GM15510 (cell line): ENCODE measurements at regions not wholly inside any gene's neighbourhood (a gene's known extent, or its start where the extent isn't known, plus 50 kb on each side); places are given as distances from the start of the nearest gene placed in this dataset.

Experiments used
- POLR2A ChIP-seq: IDR thresholded peaks from 3 replicates; pipeline ENCODE4 v1.6.1; 2011; ENCODE audit warnings: borderline replicate concordance; ENCODE audit not compliant: insufficient read length; ENCODE audit errors: extremely low read depth

GRCh38 chr22:25364736-25365241 lies 145.3 kb downstream of the CRYBB2 start:
- TF ChIP-seq POLR2A: no peak

- TF ChIP-seq POLR2A: no peak
These were observed 146.2 kb downstream of the CRYBB2 start for GRCh38 chr22:25365491-25366261.

DNA sequence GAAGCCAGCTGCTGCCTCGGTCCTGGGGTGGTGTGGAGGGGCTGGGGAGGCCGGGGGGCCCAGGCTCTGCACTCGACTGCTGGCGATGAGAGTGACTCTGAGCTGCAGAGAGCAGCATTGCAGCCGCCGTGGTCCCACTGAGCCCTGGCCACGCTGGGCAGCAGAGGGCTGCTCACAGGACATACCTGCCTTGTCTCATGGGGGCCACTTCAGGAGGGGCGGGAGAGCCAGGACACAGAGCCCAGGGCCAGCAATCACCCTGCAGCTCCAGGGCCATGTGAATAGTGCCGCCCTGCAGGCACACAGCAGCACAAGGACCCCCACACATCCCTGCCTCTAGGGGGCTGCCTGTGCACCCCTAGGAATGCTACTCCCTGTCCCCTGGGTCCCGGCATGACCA lies 147.0 kb downstream of the CRYBB2 start:
- no peak for TF ChIP-seq POLR2A

DNA sequence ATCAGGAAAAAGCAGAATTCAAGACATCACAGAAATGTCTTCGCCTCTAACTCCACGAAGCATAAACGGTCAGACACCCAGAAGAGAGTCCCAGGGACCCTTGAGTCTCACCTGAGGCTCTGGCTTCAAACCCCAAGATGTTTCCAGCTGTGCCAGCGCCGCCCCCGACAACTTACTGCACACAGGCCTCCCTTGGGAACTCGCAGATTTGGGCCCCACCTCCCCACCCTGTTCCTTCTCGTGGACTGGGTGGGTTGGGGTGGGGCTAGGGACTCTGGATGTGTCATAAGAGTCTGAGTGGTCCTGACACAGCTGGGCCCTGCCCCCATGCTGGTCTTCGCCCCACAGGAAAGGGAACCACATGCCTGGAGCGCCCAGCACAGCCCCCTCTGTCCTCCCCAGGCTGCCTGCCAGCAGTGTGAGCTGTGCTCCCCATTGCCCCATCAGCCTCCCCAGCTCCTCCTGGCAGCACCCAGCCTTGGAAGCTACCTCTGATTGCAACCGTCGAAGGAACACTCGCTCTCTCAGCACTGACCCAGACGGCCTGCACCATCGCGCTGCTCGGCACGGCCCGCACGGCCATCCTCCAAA lies 147.5 kb downstream of the CRYBB2 start:
- no peak for TF ChIP-seq POLR2A

GRCh38 chr22:25367756-25368155 lies 148.3 kb downstream of the CRYBB2 start:
- TF ChIP-seq POLR2A: no peak

GRCh38 chr22:25368271-25368670 lies 148.8 kb downstream of the CRYBB2 start:
- TF ChIP-seq POLR2A: no peak

DNA sequence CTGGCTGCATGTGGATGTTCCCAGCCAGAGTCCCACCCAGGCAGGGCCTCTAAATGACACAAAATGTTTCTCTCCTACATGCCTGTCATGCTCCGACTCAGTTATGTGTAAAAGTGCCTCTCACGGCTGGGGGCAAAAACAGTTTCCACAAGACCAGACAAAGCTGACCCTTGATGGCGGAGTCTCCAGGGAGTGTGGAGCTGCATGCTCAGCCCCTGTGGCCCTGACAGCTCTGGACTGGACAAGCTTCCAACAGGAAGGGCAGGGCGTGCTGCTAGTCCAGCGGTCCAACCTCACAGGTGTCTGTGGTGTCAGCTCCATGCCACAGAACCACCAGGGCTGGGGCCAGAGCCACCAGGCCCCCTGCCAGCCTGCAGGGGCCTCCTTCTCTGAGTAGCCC lies 149.6 kb downstream of the CRYBB2 start:
- TF ChIP-seq POLR2A: no peak

- TF ChIP-seq POLR2A: no peak
These were observed 150.9 kb downstream of the CRYBB2 start for GRCh38 chr22:25370322-25370721.

DNA sequence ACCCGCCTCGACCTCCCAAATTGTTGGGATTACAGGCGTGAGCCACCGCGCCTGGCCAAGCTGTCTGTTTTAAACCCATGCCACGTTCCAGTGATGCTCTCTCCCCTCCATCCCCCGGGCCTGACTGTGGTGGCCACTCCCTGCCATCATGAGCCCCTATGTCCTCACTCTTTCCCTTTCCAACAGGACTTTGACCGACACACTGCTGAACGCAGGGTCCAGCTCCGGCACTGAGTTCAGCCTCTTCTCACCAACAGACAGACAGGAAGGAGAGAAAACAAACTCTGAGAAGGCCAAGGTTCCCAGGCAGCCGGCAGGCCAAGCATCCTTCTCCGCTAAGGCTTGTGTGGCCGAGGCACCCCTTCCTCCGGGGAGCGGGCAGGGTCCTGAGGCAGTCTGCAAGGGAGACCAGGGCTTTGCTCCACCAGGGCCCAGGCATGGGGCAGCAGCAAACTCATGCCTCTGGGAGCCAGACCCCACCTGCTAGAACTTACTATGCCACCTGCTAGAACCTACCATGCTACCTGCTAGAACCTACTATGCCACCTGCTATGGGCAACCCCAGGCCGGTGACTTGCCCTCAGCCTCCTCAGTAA lies 152.7 kb downstream of the CRYBB2 start:
- no peak for TF ChIP-seq POLR2A

DNA sequence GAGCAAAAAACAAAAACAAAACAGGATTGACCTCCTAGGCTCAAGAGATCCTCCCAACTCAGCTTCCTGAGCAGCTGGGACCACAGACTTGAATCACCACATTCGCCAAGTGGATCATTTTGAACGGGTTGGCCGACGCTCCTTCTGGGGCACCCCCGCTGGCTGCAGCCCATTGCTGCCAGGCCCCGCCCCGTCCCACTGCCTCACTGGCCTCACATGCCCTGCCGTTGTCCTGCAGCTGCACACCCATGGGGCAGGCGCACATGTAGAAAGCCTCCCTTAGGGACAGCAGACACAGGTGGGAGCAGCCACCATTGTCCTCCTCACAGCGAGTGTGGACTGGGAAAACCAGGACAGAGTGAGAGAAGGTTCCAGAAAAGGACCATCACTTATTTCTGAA lies 154.5 kb downstream of the CRYBB2 start:
- no peak for TF ChIP-seq POLR2A

DNA sequence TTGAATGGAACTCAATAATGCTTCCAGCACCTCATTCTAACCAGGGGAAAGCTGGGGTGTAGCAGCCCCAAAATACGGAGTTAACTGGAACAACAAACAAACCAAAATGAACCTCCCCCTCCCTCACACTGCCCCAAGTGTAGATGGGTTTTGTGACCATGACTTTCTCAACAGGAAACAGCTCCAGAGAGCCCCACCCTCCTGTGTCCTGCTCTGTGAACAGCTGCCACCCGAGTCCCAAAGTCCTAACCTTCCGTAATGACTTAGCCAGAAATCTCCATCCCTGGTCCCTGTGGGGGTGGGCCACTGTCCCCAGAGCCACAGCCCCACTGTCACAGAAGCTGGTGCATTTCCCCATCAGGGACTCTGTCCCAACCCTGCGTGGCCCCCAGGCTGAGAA lies 155.4 kb downstream of the CRYBB2 start:
- TF ChIP-seq POLR2A: no peak

- TF ChIP-seq POLR2A: no peak
These were observed 156.2 kb downstream of the CRYBB2 start for GRCh38 chr22:25375683-25376082.

GRCh38 chr22:25377699-25378098 lies 158.3 kb downstream of the CRYBB2 start:
- TF ChIP-seq POLR2A: no peak

DNA sequence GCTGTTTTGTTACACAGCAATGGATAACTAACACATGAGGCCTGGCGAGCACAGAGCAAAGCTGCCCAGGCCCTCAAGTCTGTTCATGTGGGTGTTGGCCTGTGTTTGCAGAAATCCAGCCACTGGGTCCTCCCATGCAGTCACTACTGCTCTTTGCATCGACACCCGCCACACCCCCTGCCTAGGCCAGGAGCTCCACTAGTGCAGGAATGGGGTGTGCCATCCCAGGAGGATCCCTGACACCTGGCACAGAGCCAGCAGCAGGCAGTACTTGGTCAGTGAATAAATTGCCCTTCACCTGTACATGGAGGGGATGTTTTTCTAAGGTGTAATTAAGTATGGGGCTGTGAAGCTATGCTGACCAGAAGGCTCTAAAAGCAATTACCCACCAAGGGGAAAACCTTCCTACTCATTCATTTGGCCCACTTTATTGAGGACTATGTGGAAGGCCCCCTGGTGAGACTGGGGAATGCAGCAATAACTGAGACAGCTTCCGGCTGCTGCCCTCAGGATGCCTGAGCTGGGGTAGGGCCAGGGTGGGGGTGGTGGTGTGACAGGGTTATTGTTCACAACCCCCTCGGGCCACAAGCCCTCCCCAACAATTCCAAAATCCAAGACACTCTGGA lies 160.8 kb downstream of the CRYBB2 start:
- no peak for TF ChIP-seq POLR2A

DNA sequence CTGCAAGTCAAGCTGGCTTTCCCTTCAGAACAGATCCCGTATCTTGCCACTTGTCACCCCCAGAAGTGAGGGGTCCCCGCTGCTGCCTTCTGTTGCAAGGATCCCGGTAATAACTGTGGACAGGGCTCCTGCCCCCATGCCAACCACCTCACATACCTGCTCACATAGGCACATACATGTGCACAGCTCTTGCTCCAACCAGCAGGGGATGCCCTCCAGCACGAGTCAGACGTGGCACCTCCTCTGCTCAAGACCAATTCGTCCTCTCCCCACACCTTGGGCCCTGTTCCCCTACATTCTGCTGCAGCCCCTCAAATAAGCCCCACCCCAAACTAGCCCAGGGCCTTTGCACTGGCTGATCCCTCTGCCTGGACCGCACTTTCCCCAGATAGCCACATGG lies 163.3 kb downstream of the CRYBB2 start:
- no peak for TF ChIP-seq POLR2A
